Testis (tissue), 2 donors: ENCODE measurements at regions not wholly inside any gene's neighbourhood (a gene's known extent, or its start where the extent isn't known, plus 50 kb on each side); places are given as distances from the start of the nearest gene placed in this dataset.

Experiments
- POLR2A ChIP-seq: fragments of 450-650 bp; IDR thresholded peaks from one replicate; pipeline ENCODE4 v1.6.1; 2017; ENCODE audit warnings: antibody characterized with exemption, mild to moderate bottlenecking, moderate library complexity
- TF ChIP-seq, protein P1 (sequence below), 3 experiments: fragments of 450-650 bp in 2 of 3; fragments of 200-600 bp in 1 of 3; sonication (generic) in 1 of 3; IDR thresholded peaks; one replicate each; pipeline ENCODE4 v1.5.1; 2016 to 2019; ENCODE audit warnings: antibody characterized with exemption in 3 of 3, mild to moderate bottlenecking in 2 of 3, moderate library complexity in 1 of 3

DNA sequence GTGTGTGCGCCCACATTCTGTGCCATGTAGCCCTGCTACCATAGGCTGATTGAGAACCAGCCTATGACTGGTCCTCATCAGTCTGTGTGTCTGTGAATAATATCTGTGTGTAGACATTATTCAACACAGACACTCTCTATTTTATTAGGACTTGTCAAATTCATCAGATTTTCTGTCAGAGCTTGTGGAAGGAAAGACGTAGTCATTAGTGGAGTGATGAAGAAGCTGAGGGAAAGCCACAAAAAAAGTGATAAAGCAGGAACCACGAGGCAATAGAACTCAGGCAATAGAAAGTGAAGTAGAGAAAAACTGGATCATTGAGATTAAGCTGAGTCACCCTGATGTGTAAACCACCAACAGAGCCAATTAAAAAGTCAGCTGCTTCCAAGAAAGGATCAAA lies 122.2 kb upstream of the MARCKS start:
- TF ChIP-seq, protein P1, sequence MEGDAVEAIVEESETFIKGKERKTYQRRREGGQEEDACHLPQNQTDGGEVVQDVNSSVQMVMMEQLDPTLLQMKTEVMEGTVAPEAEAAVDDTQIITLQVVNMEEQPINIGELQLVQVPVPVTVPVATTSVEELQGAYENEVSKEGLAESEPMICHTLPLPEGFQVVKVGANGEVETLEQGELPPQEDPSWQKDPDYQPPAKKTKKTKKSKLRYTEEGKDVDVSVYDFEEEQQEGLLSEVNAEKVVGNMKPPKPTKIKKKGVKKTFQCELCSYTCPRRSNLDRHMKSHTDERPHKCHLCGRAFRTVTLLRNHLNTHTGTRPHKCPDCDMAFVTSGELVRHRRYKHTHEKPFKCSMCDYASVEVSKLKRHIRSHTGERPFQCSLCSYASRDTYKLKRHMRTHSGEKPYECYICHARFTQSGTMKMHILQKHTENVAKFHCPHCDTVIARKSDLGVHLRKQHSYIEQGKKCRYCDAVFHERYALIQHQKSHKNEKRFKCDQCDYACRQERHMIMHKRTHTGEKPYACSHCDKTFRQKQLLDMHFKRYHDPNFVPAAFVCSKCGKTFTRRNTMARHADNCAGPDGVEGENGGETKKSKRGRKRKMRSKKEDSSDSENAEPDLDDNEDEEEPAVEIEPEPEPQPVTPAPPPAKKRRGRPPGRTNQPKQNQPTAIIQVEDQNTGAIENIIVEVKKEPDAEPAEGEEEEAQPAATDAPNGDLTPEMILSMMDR (IDR thresholded peaks at IDR 0.05): no peak
- TF ChIP-seq POLR2A: no peak
